HG03460 (cell line): ENCODE measurements at regions not wholly inside any gene's neighbourhood (a gene's known extent, or its start where the extent isn't known, plus 50 kb on each side); places are given as distances from the start of the nearest gene placed in this dataset.

Source experiments
- ATAC-seq: cut with Tn5 transposase; IDR thresholded peaks from one replicate; pipeline ENCODE4 v1.9.1; 2021; ENCODE audit not compliant: unreplicated experiment

DNA sequence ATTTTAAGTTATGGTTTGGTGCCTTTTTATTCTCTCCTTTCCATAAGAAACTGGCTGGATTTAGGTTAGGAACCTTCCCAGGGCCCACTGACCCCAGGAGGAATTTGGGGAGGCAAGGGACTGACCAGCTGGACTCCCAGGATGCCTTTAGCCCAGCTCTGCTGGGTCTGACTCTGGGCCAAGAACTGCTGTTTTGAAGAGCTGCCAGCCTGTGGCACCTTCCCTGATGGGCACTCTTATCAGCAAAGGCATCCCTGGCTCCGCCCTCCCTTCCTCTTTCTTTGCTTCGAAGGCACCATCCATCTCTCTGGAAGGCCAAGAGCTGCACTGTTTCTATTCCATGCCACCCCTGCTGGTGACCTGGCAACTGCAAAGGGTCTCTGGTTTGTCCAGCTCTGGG, 174.7 kb downstream of the POU4F1 start:
- ATAC-seq, result no peak

DNA sequence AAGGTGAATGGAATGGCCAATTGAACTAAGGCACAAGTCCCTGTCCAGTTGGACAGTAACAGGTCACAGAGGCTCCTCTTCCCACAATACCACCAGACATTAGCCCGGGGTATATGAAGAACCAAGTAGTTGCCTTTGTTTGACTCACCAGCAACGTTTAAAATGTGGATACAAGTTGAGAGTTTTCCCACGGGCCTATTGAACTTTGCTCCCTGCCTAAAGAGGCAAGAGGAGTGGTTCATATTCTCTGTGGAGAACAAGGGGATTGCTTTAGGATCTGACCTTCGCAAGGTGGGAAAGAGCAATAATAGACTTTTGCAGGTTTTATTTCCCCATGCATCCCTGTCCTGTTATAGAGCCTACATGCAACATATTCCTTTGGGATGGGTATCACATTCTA, 177.2 kb downstream of the POU4F1 start:
- ATAC-seq, result no peak

GRCh38 chr13:78420814-78421213, 182.5 kb downstream of the POU4F1 start:
- peak; percentile 68 for ATAC-seq

DNA sequence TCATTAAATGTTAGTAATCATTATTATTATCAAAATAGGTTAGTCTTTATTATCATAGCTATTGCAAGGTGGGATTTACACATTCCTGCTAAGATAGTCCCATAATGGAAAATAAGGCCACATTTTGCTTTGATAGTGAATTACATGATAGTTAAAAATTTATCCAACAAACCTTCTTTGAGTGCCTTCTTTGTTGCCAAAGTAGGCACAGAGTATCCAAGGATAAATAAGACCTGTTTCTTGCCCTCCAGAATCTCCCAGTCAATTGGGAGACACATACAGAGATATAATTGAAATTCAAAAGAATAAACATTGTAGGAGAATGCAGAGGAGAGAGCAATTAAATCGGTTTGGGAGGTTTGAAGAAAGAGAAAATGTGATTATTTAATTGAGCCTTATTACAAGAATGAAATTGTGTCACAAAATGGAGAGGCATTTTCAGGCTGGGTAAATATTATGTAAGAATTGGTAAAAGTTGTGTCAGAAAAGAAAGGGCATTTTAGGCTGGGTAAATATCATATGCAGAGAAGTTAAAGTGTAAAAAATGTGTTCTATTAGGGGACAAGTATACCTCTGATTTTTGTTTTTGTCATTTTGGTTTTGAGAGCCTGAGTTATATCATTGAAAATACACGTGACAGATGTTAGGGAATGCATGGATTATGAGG, 189.3 kb downstream of the POU4F1 start:
- ATAC-seq, result no peak

DNA sequence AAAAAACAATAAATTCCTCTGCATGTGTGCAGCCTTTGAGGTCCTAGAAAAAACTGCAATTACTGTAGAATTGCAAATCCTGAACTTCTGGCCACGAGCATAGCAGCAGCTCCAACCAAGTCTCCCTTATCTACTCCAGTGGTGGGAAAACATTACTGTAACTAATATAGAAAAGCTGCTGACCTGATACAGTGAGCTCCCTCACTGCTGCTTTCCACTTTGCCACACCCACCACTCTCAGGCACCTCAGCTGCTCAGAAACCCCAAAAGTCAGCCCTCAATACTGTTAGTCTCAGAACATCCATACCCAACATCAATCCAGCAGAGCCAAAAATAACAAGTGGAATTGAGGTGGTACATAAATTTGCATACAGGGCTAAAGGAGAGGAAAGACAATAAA, 192.5 kb downstream of the POU4F1 start:
- ATAC-seq, result no peak

- ATAC-seq, result no peak
These were observed 193.2 kb downstream of the POU4F1 start for GRCh38 chr13:78410164-78410563.

- ATAC-seq, result no peak
These were observed 194.2 kb downstream of the POU4F1 start for GRCh38 chr13:78409172-78409571.

- no peak for ATAC-seq
These were observed 198.4 kb downstream of the POU4F1 start for GRCh38 chr13:78404846-78405360.

DNA sequence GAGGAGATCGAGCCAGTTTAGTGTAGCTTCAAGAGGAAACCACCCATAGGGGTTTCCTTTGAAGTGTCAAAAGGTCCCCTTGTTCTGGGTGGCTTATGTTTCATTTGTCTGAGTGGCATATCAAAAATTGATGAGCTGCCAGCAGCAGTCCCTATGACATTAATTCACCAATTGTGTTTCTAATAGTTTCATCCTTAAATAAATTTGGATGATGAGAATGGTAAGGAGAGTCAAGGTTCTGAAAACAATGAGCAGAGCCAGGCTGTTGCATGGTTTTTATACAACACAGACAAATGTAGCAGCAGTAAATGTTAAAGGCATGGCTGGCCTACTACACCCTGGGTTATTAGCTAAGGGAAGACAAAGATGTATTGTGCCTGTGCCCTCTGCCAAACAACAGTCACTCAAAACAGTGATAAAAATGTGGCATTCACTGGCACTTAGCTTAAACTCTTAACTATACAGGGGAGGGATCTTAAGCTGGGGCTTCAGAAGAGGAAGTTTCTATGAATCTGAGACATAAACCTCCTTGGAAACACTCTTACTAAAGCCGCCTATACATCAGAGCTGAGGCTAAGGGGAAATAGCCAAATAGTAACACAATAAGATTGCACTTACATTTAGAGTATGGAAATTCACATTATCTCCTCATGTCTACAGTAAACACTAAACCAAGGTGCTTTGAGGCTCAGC, 200.5 kb downstream of the POU4F1 start:
- ATAC-seq, result no peak

DNA sequence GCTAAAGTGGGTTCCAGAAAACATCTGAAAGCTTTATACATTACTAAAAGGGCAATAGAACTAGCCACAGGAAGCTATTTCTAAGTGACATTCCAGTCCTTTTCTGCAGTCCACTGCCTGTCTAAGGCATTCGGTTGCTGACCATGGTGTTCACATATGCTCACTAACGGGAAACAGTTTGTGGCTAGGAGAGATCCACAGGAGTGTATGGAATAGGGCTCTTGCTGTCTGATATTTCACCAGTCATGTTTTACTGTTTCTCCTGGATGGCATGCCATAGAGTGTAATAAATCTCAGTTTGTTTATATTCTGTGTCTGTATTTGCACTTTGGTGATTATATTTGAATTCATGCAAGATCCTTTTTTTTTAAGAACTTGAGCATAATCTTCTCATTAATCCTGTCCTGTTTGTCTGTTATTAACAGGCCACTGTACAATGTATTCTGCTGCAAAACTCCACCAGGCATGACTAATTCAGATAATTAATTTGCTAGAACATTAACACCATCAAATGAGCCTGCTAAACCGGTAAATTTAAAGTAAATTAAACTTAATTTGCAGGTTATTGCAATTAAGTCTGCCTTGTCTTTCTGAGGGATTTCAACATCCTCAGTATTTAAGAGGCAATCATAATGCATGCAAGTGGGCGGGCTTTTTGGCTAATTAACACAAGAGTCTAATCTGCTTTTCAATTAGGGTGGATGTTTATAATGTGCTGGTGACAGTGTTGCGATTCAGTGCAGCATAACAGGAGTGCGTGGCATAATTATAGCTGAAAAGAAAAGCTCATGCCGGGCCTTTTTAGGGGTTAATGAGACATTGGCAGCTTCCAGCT, 201.3 kb downstream of the POU4F1 start:
- ATAC-seq, result no peak

GRCh38 chr13:78398743-78399410, 204.5 kb downstream of the POU4F1 start:
- ATAC-seq, result peak; percentile 93

DNA sequence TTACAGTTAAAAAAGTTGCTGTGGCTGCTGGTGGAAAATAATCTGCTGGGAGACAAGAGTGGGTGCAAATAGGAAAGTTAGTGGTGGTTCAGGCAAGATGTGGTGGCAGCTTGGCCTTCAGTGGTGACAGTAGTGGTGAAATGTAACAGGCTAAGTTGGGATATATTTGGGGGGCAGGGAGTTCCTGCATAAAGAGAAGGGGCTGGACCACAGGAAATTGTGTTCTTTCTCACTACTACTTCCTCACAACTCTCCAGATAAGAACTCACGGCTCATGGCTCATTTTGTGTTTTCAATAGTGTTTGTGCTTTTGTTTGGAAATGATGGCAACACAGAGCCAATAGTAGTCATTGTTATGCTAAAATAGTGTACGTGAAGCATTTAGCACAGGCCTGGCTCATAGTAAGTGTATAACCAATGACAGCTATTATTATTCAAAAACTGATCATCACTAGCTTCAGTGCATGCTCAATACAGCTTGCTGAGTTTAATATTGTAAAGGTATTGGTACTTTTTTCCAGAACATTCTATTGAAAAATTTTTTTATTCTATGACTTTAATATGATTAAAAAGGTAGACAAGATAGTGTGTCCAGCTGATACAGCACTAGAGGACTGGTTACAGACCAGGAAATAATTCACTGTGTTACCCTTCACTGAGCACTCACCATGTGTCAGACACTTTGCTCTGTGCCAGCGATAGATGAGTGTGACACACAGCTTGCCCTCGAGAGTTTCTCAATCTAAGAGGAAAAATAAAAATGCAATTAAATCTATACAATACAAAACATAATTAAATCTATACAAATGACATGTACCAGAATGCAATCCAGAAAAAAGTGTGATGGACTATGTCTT, 209.8 kb downstream of the POU4F1 start:
- no peak for ATAC-seq

GRCh38 chr13:78383899-78384298, 219.5 kb downstream of the POU4F1 start:
- no peak for ATAC-seq

GRCh38 chr13:78383071-78383484, 220.3 kb downstream of the POU4F1 start:
- ATAC-seq, result no peak

GRCh38 chr13:78382491-78382890, 220.9 kb downstream of the POU4F1 start:
- ATAC-seq, result no peak

DNA sequence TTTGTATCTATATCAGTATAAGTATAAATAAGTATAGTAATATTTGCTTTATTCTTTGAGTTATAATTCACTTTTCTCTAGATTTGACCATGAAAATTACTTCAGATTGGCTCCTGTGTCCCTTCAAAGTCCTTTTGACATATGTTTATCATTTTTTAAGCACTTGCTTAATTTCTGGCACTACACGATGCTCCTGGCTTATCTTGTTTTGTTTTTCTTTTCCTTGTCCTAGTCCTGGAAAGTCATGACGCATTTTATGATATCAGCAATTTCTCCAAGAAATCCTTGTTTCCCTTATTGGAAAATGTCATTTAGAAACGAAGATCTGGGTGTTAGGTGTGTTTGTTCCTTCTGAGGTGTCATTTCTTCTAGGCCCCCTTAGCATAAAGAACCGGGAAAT, 226.5 kb downstream of the POU4F1 start:
- no peak for ATAC-seq

GRCh38 chr13:78376033-78376432, 227.3 kb downstream of the POU4F1 start:
- ATAC-seq, result no peak

GRCh38 chr13:78372581-78372980, 230.8 kb downstream of the POU4F1 start:
- no peak for ATAC-seq

GRCh38 chr13:78370231-78370630, 233.1 kb downstream of the POU4F1 start:
- no peak for ATAC-seq

DNA sequence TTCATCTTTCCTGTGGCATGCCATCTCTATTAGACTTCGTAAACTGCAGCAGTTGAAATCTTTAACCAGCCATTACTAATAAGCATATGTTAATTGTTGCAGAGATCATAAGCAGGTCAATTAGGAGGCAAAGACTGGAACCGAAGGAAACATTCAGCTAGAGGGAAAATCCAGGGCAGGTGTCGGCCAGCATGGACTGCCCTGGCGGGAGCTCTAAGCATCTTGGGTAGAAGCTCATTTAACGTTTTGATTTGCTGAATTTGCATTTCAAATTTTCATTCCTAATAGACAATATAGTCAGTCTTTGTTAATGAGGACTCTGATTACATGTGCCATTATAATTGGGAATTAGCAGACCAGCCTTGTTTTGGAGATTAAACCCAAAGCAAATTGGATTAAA, 238.6 kb downstream of the POU4F1 start:
- ATAC-seq, result no peak
